Astrocyte of the cerebellum (primary cell): ENCODE measurements at regions not wholly inside any gene's neighbourhood (a gene's known extent, or its start where the extent isn't known, plus 50 kb on each side); places are given as distances from the start of the nearest gene placed in this dataset.

Experiments
- DNase-seq: peaks from one replicate; pipeline ENCODE4 v3.0.0-alpha.2; 2011; ENCODE audit warnings: low read depth
- H3K4me3 ChIP-seq: 2 replicates; pipeline ENCODE4 v1.5.1; 2011; ENCODE audit warnings: mild to moderate bottlenecking, low read depth, low read length, moderate library complexity
- in situ Hi-C: cut with HindIII; loops from 2 replicates; pipeline ENCODE4 v1.10.0; 2017; ENCODE audit warnings: low sequenced_read_pairs
- TF ChIP-seq, protein P1 (sequence below): IDR thresholded peaks from 2 replicates; pipeline ENCODE4 v1.5.1; 2012; ENCODE audit warnings: low read length, low read depth, moderate library complexity, mild to moderate bottlenecking; ENCODE audit errors: missing control alignments

DNA sequence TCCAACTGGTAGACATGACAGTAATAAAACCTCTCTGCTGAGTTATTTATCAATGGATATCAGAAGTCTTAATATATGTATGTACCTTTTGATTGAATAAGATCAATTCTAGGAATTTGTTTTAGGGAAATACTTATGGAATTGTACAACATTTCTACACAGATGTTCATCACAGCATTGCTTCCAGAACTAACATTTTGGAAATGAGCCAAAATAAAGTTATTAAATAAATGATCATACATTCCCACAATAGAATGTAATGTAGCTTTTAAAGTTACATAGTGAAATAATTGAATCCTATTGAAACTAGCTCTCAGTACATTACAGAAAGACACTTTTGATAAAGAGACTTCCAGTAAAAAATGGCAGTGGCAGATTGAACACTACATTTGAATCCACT is 481.6 kb upstream of the LRRN3 start:
- no peak for DNase-seq
- H3K4me3 ChIP-seq = no peak overlapping the region
- TF ChIP-seq, protein P1, sequence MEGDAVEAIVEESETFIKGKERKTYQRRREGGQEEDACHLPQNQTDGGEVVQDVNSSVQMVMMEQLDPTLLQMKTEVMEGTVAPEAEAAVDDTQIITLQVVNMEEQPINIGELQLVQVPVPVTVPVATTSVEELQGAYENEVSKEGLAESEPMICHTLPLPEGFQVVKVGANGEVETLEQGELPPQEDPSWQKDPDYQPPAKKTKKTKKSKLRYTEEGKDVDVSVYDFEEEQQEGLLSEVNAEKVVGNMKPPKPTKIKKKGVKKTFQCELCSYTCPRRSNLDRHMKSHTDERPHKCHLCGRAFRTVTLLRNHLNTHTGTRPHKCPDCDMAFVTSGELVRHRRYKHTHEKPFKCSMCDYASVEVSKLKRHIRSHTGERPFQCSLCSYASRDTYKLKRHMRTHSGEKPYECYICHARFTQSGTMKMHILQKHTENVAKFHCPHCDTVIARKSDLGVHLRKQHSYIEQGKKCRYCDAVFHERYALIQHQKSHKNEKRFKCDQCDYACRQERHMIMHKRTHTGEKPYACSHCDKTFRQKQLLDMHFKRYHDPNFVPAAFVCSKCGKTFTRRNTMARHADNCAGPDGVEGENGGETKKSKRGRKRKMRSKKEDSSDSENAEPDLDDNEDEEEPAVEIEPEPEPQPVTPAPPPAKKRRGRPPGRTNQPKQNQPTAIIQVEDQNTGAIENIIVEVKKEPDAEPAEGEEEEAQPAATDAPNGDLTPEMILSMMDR = no peak
- in situ Hi-C loops = no loop called here

DNA sequence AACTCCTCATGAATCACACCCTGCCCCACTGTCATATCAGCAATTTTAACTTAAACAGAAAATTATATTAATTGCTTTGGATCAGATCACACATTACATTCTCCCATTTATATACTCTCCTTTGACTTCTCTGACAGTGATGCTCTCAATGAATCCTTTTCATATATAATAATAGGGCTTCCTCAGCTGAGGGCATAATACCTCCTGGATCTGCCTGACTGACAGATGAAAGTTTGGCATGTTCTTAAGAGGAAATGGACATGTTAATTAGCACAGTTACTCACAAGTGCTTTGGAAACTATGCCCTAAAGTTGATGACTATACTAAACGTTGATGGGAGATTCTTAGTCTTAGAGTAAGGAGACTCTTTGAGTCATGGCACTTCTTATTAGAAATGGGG is 478.2 kb upstream of the LRRN3 start:
- no peak for DNase-seq
- TF ChIP-seq, protein P1 = no peak
- no peak overlapping the region for H3K4me3 ChIP-seq
- in situ Hi-C loops = no loop called here
